ENCODE measurements at regions not wholly inside any gene's neighbourhood (a gene's known extent, or its start where the extent isn't known, plus 50 kb on each side); places are given as distances from the start of the nearest gene placed in this dataset.

DNA sequence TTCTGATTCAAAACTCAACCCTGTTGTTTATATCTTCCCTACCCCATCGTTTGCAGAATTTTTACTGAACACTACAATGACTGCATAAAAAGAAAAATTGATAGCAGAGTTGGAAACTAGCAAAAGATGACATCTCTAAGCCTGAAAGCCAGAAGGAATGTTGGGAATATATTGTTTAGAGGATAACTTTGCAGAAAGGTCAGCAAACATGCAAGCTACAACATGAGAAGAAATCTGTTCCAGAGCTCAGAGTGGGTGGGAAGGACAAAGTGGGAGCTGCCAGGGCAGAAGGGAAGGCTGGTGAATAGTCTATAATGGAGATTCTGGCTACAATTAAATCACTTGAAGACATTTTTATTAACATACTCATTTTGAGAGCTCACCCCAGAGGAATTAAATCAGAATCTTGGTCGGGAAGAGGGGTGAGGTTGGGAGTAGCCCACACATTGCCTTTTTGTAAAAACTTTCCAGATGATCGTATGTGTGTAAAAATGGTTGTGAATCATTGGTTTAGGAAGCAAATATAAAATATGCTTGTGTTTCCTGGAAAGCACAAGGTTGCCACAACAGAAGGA, 574.8 kb downstream of the FLRT2 start:
- Histone ChIP-seq H3K4me3 (no peak overlapping the region), H3K27ac (no peak overlapping the region), H3K9me3 (ENCODE audit: low read depth) (no peaks in the 10 kb centered on the region), H3K36me3 (no peaks in the 10 kb centered on the region), H3K4me1 (ENCODE audit: low read depth) (no peaks in the 10 kb centered on the region), H3K27me3 (no peaks in the 10 kb centered on the region)
- no peak for DNase-seq (ENCODE audit: low read depth in 1 of 2, low spot score in 1 of 2)
- TF ChIP-seq, protein P1, sequence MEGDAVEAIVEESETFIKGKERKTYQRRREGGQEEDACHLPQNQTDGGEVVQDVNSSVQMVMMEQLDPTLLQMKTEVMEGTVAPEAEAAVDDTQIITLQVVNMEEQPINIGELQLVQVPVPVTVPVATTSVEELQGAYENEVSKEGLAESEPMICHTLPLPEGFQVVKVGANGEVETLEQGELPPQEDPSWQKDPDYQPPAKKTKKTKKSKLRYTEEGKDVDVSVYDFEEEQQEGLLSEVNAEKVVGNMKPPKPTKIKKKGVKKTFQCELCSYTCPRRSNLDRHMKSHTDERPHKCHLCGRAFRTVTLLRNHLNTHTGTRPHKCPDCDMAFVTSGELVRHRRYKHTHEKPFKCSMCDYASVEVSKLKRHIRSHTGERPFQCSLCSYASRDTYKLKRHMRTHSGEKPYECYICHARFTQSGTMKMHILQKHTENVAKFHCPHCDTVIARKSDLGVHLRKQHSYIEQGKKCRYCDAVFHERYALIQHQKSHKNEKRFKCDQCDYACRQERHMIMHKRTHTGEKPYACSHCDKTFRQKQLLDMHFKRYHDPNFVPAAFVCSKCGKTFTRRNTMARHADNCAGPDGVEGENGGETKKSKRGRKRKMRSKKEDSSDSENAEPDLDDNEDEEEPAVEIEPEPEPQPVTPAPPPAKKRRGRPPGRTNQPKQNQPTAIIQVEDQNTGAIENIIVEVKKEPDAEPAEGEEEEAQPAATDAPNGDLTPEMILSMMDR (IDR thresholded peaks at IDR 0.05; ENCODE audit: low read depth, low read length) = no peak

DNA sequence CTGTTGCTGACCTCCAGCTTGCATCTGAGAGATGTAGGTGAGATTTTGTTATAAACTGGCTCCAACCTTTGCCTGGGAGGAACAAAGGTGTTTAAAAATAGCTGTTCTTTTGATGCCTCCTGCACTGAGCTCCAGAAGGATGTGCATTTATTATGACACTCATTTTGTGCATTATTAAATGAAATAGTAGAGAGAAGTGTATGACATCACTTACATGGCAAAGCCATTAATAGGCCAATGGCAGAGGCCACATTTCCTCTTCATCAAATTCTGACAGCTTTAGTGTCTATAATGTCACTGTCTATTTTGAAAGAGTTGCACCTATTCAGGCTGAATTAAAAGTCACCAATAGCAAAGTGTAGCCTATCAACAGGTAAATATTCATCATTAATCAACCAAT, 564.6 kb downstream of the FLRT2 start:
- no peaks in the 10 kb centered on the region for H3K36me3 ChIP-seq
- no peaks in the 10 kb centered on the region for H3K27me3 ChIP-seq
- H3K4me3 ChIP-seq = no peak overlapping the region
- no peak overlapping the region for H3K27ac ChIP-seq
- TF ChIP-seq, protein P1 (IDR thresholded peaks at IDR 0.05; ENCODE audit: low read depth, low read length) = no peak
- no peak for DNase-seq (ENCODE audit: low read depth in 1 of 2, low spot score in 1 of 2)
- H3K4me1 ChIP-seq (ENCODE audit: low read depth) = no peaks in the 10 kb centered on the region
- peaks cover 3% of the 10 kb centered on the region for H3K9me3 ChIP-seq (ENCODE audit: low read depth)

DNA sequence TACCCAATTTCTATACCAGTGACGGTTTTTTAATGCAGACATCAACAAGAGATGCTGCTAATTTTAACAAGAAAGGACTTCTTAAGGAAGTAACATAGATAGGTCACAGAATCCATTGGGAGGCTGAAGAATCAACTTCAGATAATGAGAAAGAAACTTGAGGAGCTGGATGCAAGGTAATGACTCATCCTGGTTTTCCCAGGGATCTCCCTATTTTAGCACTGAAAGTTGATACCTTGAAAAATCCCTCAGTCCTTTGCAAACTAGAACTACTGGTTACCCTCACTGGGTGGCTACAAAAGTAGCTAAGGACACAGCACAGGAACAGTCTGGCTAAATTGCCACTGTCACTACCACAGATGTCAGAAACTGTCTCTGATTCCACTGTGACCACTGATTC, 561.9 kb downstream of the FLRT2 start:
- Histone ChIP-seq H3K36me3 (no peaks in the 10 kb centered on the region), H3K27me3 (no peaks in the 10 kb centered on the region), H3K4me1 (ENCODE audit: low read depth) (no peaks in the 10 kb centered on the region), H3K4me3 (no peak overlapping the region), H3K27ac (no peak overlapping the region), H3K9me3 (ENCODE audit: low read depth) (peaks cover 3% of the 10 kb centered on the region)
- no peak for DNase-seq (ENCODE audit: low read depth in 1 of 2, low spot score in 1 of 2)
- TF ChIP-seq, protein P1 (IDR thresholded peaks at IDR 0.05; ENCODE audit: low read depth, low read length) = no peak

DNA sequence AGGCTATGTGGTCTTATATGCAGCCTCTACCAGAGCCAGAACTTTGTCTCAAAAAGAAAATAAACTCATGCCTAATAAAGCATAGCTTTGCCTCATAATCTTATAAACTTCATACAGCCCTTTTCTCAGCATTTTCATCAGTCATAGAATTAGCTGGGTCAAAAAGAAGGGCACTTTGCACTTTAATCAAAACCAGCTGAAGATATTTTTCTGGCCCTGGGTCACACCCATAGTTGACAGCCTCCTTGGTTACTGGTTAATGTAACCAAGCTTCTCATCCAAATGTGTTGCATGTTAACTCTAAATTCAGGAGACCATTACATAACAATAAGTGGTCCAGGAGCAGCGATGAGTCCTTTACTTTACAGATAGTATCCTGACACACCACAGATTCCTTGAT, 558.2 kb downstream of the FLRT2 start:
- no peaks in the 10 kb centered on the region for H3K4me1 ChIP-seq (ENCODE audit: low read depth)
- no peaks in the 10 kb centered on the region for H3K9me3 ChIP-seq (ENCODE audit: low read depth)
- no peak for DNase-seq (ENCODE audit: low read depth in 1 of 2, low spot score in 1 of 2)
- no peaks in the 10 kb centered on the region for H3K36me3 ChIP-seq
- H3K4me3 ChIP-seq = no peak overlapping the region
- TF ChIP-seq, protein P1 (IDR thresholded peaks at IDR 0.05; ENCODE audit: low read depth, low read length) = no peak
- H3K27ac ChIP-seq = no peak overlapping the region
- H3K27me3 ChIP-seq = no peaks in the 10 kb centered on the region

DNA sequence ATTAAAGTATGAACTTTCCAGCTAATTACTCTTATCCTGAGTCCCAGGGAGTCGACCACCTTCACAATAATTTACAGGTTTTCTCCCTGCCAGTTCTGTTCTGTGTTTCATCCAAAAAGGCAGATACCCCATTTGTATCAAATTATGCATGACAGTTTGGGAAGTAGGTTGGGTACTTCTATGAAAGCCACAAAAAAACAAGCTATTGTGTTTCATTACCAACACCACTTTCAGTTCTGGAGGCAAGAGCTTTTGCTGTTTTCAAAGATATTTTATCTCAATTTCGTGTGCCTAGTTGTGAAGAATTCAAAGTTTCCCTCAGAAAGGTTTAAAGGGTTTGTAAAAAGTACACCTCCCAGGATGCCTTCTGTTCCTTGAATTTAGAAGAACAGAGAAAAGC, 557.4 kb downstream of the FLRT2 start:
- DNase-seq (ENCODE audit: low read depth in 1 of 2, low spot score in 1 of 2) = no peak
- no peaks in the 10 kb centered on the region for H3K4me1 ChIP-seq (ENCODE audit: low read depth)
- H3K27me3 ChIP-seq = no peaks in the 10 kb centered on the region
- no peak overlapping the region for H3K27ac ChIP-seq
- TF ChIP-seq, protein P1 (IDR thresholded peaks at IDR 0.05; ENCODE audit: low read depth, low read length) = no peak
- no peak overlapping the region for H3K4me3 ChIP-seq
- H3K9me3 ChIP-seq (ENCODE audit: low read depth) = no peaks in the 10 kb centered on the region
- no peaks in the 10 kb centered on the region for H3K36me3 ChIP-seq

DNA sequence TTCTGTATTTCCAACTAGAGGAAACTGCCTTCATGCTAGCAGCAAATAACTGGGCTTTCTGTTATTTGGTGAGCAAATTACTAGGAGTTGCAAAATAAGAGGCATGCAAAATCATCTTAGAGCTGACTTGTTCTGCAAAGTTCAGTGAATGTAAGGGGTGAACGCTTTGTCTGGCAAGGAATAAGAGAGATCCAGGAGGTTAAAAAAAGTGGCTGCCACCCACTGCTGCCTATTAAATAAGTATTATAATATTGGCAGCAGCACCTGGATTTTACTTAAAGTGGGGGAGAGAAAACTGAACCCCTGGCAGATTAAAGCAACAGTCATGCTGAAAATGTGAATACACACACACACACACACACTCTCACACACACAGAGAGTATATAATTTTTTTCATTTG, 557.0 kb downstream of the FLRT2 start:
- H3K36me3 ChIP-seq = no peaks in the 10 kb centered on the region
- H3K4me1 ChIP-seq (ENCODE audit: low read depth) = no peaks in the 10 kb centered on the region
- no peak overlapping the region for H3K4me3 ChIP-seq
- no peaks in the 10 kb centered on the region for H3K27me3 ChIP-seq
- H3K9me3 ChIP-seq (ENCODE audit: low read depth) = no peaks in the 10 kb centered on the region
- TF ChIP-seq, protein P1 (IDR thresholded peaks at IDR 0.05; ENCODE audit: low read depth, low read length) = no peak
- DNase-seq (ENCODE audit: low read depth in 1 of 2, low spot score in 1 of 2) = no peak
- no peak overlapping the region for H3K27ac ChIP-seq
